Tibial nerve (tissue), 4 donors: ENCODE measurements at regions not wholly inside any gene's neighbourhood (a gene's known extent, or its start where the extent isn't known, plus 50 kb on each side); places are given as distances from the start of the nearest gene placed in this dataset.
A peak's percentile ranks its signal among the peaks of the same experiment; 100 is the strongest.

Experiments
- DNase-seq, 2 donors: peaks; one replicate each; pipeline ENCODE4 v3.0.0-alpha.2; 2019; ENCODE audit warnings: low spot score in 2 of 2
- H3K27ac ChIP-seq, 4 donors: fragments of 200-600 bp; sonication (generic) in 3 of 4; one replicate each; pipeline ENCODE4 v1.5.1; 2017 to 2019; ENCODE audit warnings: mild to moderate bottlenecking in 1 of 4
- H3K27me3 ChIP-seq, 2 donors: fragments of 200-600 bp; sonication (generic) in 1 of 2; one replicate each; pipeline versions ENCODE4 v1.5.1 to v1.6.0; 2017 to 2019
- H3K36me3 ChIP-seq, 3 donors: fragments of 200-600 bp; sonication (generic); one replicate each; pipeline ENCODE4 v1.5.1; 2018 to 2019
- H3K4me1 ChIP-seq, 4 donors: fragments of 200-600 bp; sonication (generic) in 3 of 4; one replicate each; pipeline ENCODE4 v1.5.1; 2017 to 2019
- H3K4me3 ChIP-seq, 4 donors: fragments of 200-600 bp; sonication (generic) in 3 of 4; one replicate each; pipeline ENCODE4 v1.5.1; 2017 to 2019; ENCODE audit warnings: mild to moderate bottlenecking in 1 of 4, moderate library complexity in 1 of 4
- H3K9me3 ChIP-seq, 4 donors: fragments of 200-600 bp; sonication (generic) in 3 of 4; one replicate each; pipeline ENCODE4 v1.5.1; 2017 to 2019
- CTCF ChIP-seq, 5 experiments: fragments of 200-600 bp in 3 of 5; fragments of 450-650 bp in 2 of 5; sonication (generic) in 3 of 5; IDR thresholded peaks; one replicate each; pipeline ENCODE4 v1.5.1; 2016 to 2019; ENCODE audit warnings: antibody characterized with exemption in 5 of 5, mild to moderate bottlenecking in 3 of 5, moderate library complexity in 2 of 5
- EP300 ChIP-seq, 2 donors: sonication (generic); formaldehyde crosslinking; IDR thresholded peaks; one replicate each; pipeline ENCODE4 v1.6.1; 2017; ENCODE audit warnings: antibody characterized with exemption in 2 of 2, mild to moderate bottlenecking in 1 of 2
- POLR2A ChIP-seq, 2 donors: fragments of 450-650 bp; IDR thresholded peaks; one replicate each; pipeline ENCODE4 v1.6.1; 2017; ENCODE audit warnings: antibody characterized with exemption in 2 of 2, mild to moderate bottlenecking in 2 of 2, moderate library complexity in 2 of 2
- WGBS, 2 donors: methylation state at CpG; one replicate each; pipeline ENCODE4 v1.1.5; 2018; 5-methylcytosine and 5-hydroxymethylcytosine counted together

- no peak for TF ChIP-seq EP300 (IDR thresholded peaks at IDR 0.05)
- TF ChIP-seq CTCF (IDR thresholded peaks at IDR 0.05) = no peak
- TF ChIP-seq POLR2A (IDR thresholded peaks at IDR 0.05) = no peak
- no peak for DNase-seq
- Histone ChIP-seq H3K36me3 (no peaks in the 10 kb centered on the region), H3K27me3 (no peaks in the 10 kb centered on the region), H3K27ac (peak overlapping the region in 3 of 4 donors; percentile 90 to 94 (median 91)), H3K9me3 (no peaks in the 10 kb centered on the region), H3K4me3 (no peak overlapping the region), H3K4me1 (peaks cover 0 to 100% (median 94%) of the 10 kb centered on the region in 4 donors)
- WGBS, 2 donors = 54 to 63% methylated on average over 7 to 11 of the region's 18 CpGs
These were observed 316.3 kb downstream of the SEC14L1 start for GRCh38 chr17:77456951-77457548.

- H3K4me3 ChIP-seq = no peak overlapping the region
- no peaks in the 10 kb centered on the region for H3K27me3 ChIP-seq
- peaks cover 0 to 100% (median 92%) of the 10 kb centered on the region in 4 donors for H3K4me1 ChIP-seq
- H3K9me3 ChIP-seq = no peaks in the 10 kb centered on the region
- H3K27ac ChIP-seq = peak overlapping the region in 3 of 4 donors; percentile 90 to 94 (median 91)
- H3K36me3 ChIP-seq = no peaks in the 10 kb centered on the region
- WGBS, 2 donors = 51 to 53% methylated on average over 14 of the region's 14 CpGs
- TF ChIP-seq POLR2A (IDR thresholded peaks at IDR 0.05) = no peak
- no peak for TF ChIP-seq CTCF (IDR thresholded peaks at IDR 0.05)
- no peak for TF ChIP-seq EP300 (IDR thresholded peaks at IDR 0.05)
- no peak for DNase-seq
These were observed 316.9 kb downstream of the SEC14L1 start for GRCh38 chr17:77457572-77458201.

- H3K36me3 ChIP-seq = no peaks in the 10 kb centered on the region
- no peak for DNase-seq
- no peaks in the 10 kb centered on the region for H3K9me3 ChIP-seq
- peak overlapping the region in 3 of 4 donors; percentile 90 to 94 (median 91) for H3K27ac ChIP-seq
- no peak for TF ChIP-seq CTCF (IDR thresholded peaks at IDR 0.05)
- no peak for TF ChIP-seq EP300 (IDR thresholded peaks at IDR 0.05)
- H3K4me1 ChIP-seq = peaks cover 0 to 99% (median 92%) of the 10 kb centered on the region in 4 donors
- H3K27me3 ChIP-seq = no peaks in the 10 kb centered on the region
- H3K4me3 ChIP-seq = no peak overlapping the region
- 69 to 78% methylated on average over 14 to 21 of the region's 21 CpGs for WGBS, 2 donors
These were observed 317.6 kb downstream of the SEC14L1 start for GRCh38 chr17:77458202-77459017.

- Histone ChIP-seq H3K36me3 (no peaks in the 10 kb centered on the region), H3K4me3 (no peak overlapping the region), H3K27ac (peak overlapping the region in 3 of 4 donors; percentile 61 to 91 (median 90)), H3K9me3 (no peaks in the 10 kb centered on the region), H3K27me3 (no peaks in the 10 kb centered on the region), H3K4me1 (peaks cover 0 to 99% (median 90%) of the 10 kb centered on the region in 4 donors)
- WGBS, 2 donors = 82 to 83% methylated on average over 18 to 19 of the region's 19 CpGs
- DNase-seq = no peak
- TF ChIP-seq EP300 (IDR thresholded peaks at IDR 0.05) = no peak
- TF ChIP-seq CTCF (IDR thresholded peaks at IDR 0.05) = no peak
- no peak for TF ChIP-seq POLR2A (IDR thresholded peaks at IDR 0.05)
These were observed 318.4 kb downstream of the SEC14L1 start for GRCh38 chr17:77459018-77459755.
